MM.1S (cell line): ENCODE measurements at regions not wholly inside any gene's neighbourhood (a gene's known extent, or its start where the extent isn't known, plus 50 kb on each side); places are given as distances from the start of the nearest gene placed in this dataset.

ENCODE experiments used
- EZH2 ChIP-seq: fragments of 300-600 bp; sonication (generic); optimal IDR thresholded peaks from 2 replicates; pipeline ENCODE3; 2017; ENCODE audit warnings: low read depth, mild to moderate bottlenecking, antibody characterized with exemption, low read length, mixed read lengths
- EZH2phosphoT487 ChIP-seq: fragments of 300-600 bp; sonication (generic); IDR thresholded peaks from 2 replicates; pipeline ENCODE4 v1.6.1; 2018; ENCODE audit warnings: antibody characterized with exemption, low read length
- TF ChIP-seq, protein P1 (sequence below): fragments of 300-600 bp; sonication (generic); IDR thresholded peaks from 2 replicates; pipeline ENCODE4 v1.5.1; 2016; ENCODE audit warnings: antibody characterized with exemption, low read length, mixed read lengths

- TF ChIP-seq, protein P1, sequence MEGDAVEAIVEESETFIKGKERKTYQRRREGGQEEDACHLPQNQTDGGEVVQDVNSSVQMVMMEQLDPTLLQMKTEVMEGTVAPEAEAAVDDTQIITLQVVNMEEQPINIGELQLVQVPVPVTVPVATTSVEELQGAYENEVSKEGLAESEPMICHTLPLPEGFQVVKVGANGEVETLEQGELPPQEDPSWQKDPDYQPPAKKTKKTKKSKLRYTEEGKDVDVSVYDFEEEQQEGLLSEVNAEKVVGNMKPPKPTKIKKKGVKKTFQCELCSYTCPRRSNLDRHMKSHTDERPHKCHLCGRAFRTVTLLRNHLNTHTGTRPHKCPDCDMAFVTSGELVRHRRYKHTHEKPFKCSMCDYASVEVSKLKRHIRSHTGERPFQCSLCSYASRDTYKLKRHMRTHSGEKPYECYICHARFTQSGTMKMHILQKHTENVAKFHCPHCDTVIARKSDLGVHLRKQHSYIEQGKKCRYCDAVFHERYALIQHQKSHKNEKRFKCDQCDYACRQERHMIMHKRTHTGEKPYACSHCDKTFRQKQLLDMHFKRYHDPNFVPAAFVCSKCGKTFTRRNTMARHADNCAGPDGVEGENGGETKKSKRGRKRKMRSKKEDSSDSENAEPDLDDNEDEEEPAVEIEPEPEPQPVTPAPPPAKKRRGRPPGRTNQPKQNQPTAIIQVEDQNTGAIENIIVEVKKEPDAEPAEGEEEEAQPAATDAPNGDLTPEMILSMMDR: no peak
- TF ChIP-seq EZH2phosphoT487 (no peak), EZH2 (no peak)
These were observed 833.2 kb downstream of the GALR1 start for GRCh38 chr18:78082816-78083215.
